H7 (cell line): ENCODE measurements at regions not wholly inside any gene's neighbourhood (a gene's known extent, or its start where the extent isn't known, plus 50 kb on each side); places are given as distances from the start of the nearest gene placed in this dataset.

ENCODE experiments used
- DNase-seq: peaks from one replicate; pipeline ENCODE4 v3.0.0; 2012
- H3K27me3 ChIP-seq: 2 replicates; pipeline ENCODE4 v1.6.0; 2011; ENCODE audit warnings: mild to moderate bottlenecking, low read length; ENCODE audit not compliant: control insufficient read depth, insufficient read depth
- H3K36me3 ChIP-seq: replicated peaks from 2 replicates; pipeline ENCODE4 v1.5.1; 2011; ENCODE audit warnings: low read length; ENCODE audit not compliant: control insufficient read depth, insufficient read depth
- H3K4me3 ChIP-seq: 2 replicates; pipeline ENCODE4 v1.5.1; 2011; ENCODE audit warnings: low read depth, mild to moderate bottlenecking, control low read depth, low read length, moderate library complexity; ENCODE audit not compliant: insufficient read depth

- no peak for DNase-seq
- H3K36me3 ChIP-seq: no peaks in the 10 kb centered on the region; the same call in 1 of the 2 replicates
- no peaks in the 10 kb centered on the region for H3K27me3 ChIP-seq
- no peak overlapping the region for H3K4me3 ChIP-seq
Observed at GRCh38 chr13:106105153-106105552, 430.3 kb downstream of the EFNB2 start.

GRCh38 chr13:106104281-106104901 is 431.1 kb downstream of the EFNB2 start:
- H3K27me3 ChIP-seq: no peaks in the 10 kb centered on the region
- H3K36me3 ChIP-seq: no peaks in the 10 kb centered on the region; the same call in 1 of the 2 replicates
- no peak overlapping the region for H3K4me3 ChIP-seq
- no peak for DNase-seq

GRCh38 chr13:106103779-106104178 is 431.7 kb downstream of the EFNB2 start:
- H3K36me3 ChIP-seq: no peaks in the 10 kb centered on the region; the same call in 1 of the 2 replicates
- no peak for DNase-seq
- no peak overlapping the region for H3K4me3 ChIP-seq

GRCh38 chr13:106102786-106103185 is 432.7 kb downstream of the EFNB2 start:
- no peak overlapping the region for H3K4me3 ChIP-seq
- no peaks in the 10 kb centered on the region; the same call in 1 of the 2 replicates for H3K36me3 ChIP-seq
- H3K27me3 ChIP-seq: no peaks in the 10 kb centered on the region
- DNase-seq: no peak

More at GRCh38 chr13:106103779-106104178, 431.7 kb downstream of the EFNB2 start:
- no peaks in the 10 kb centered on the region for H3K27me3 ChIP-seq

- Histone ChIP-seq H3K4me3 (no peak overlapping the region), H3K27me3 (no peaks in the 10 kb centered on the region), H3K36me3 (no peaks in the 10 kb centered on the region; the same call in 1 of the 2 replicates)
- no peak for DNase-seq
Observed at GRCh38 chr13:106101201-106101600, 434.3 kb downstream of the EFNB2 start.

GRCh38 chr13:106100171-106100919 is 435.1 kb downstream of the EFNB2 start:
- DNase-seq: peak; percentile 73
- H3K27me3 ChIP-seq: no peaks in the 10 kb centered on the region
- no peak overlapping the region for H3K4me3 ChIP-seq
- no peaks in the 10 kb centered on the region; the same call in 1 of the 2 replicates for H3K36me3 ChIP-seq

- Histone ChIP-seq H3K36me3 (no peaks in the 10 kb centered on the region; the same call in 1 of the 2 replicates), H3K4me3 (no peak overlapping the region), H3K27me3 (no peaks in the 10 kb centered on the region)
- no peak for DNase-seq
Observed at GRCh38 chr13:106099765-106100164, 435.7 kb downstream of the EFNB2 start.

GRCh38 chr13:106098778-106099177 is 436.7 kb downstream of the EFNB2 start:
- H3K36me3 ChIP-seq: no peaks in the 10 kb centered on the region; the same call in 1 of the 2 replicates
- DNase-seq: no peak
- no peaks in the 10 kb centered on the region for H3K27me3 ChIP-seq
- H3K4me3 ChIP-seq: no peak overlapping the region

GRCh38 chr13:106096661-106097092 is 438.8 kb downstream of the EFNB2 start:
- no peak for DNase-seq
- H3K36me3 ChIP-seq: no peaks in the 10 kb centered on the region; the same call in 1 of the 2 replicates
- H3K27me3 ChIP-seq: no peaks in the 10 kb centered on the region
- H3K4me3 ChIP-seq: no peak overlapping the region

GRCh38 chr13:106095919-106096318 is 439.5 kb downstream of the EFNB2 start:
- H3K27me3 ChIP-seq: no peaks in the 10 kb centered on the region

GRCh38 chr13:106095406-106095805 is 440.1 kb downstream of the EFNB2 start:
- H3K36me3 ChIP-seq: no peaks in the 10 kb centered on the region
- no peaks in the 10 kb centered on the region for H3K27me3 ChIP-seq
- H3K4me3 ChIP-seq: no peak overlapping the region
- DNase-seq: no peak

More at GRCh38 chr13:106095919-106096318, 439.5 kb downstream of the EFNB2 start:
- H3K36me3 ChIP-seq: no peaks in the 10 kb centered on the region
- DNase-seq: no peak
- H3K4me3 ChIP-seq: no peak overlapping the region

GRCh38 chr13:106090001-106090400 is 445.5 kb downstream of the EFNB2 start:
- no peak for DNase-seq
- no peaks in the 10 kb centered on the region for H3K36me3 ChIP-seq
- no peak overlapping the region for H3K4me3 ChIP-seq
- no peaks in the 10 kb centered on the region for H3K27me3 ChIP-seq

GRCh38 chr13:106089261-106089980 is 446.0 kb downstream of the EFNB2 start:
- H3K4me3 ChIP-seq: no peak overlapping the region
- no peaks in the 10 kb centered on the region for H3K36me3 ChIP-seq
- no peak for DNase-seq
- H3K27me3 ChIP-seq: no peaks in the 10 kb centered on the region

GRCh38 chr13:106088085-106088484 is 447.4 kb downstream of the EFNB2 start:
- DNase-seq: no peak
- no peaks in the 10 kb centered on the region for H3K36me3 ChIP-seq
- no peak overlapping the region for H3K4me3 ChIP-seq
- no peaks in the 10 kb centered on the region for H3K27me3 ChIP-seq
